Mesenchymal stem cell (in vitro differentiated cells and primary cell): ENCODE measurements at regions not wholly inside any gene's neighbourhood (a gene's known extent, or its start where the extent isn't known, plus 50 kb on each side); places are given as distances from the start of the nearest gene placed in this dataset.

Source experiments
- DNase-seq: peaks from one replicate; pipeline ENCODE4 v3.0.0-alpha.2; 2013
- H2AFZ ChIP-seq: one replicate; pipeline ENCODE4 v1.6.1; 2013; ENCODE audit warnings: low read depth, mild to moderate bottlenecking, control low read depth, inconsistent platforms, low read length, moderate library complexity
- H2AK5ac ChIP-seq: 2 replicates; pipeline ENCODE4 v1.6.1; 2013; ENCODE audit warnings: low read length, moderate library complexity, mild to moderate bottlenecking, inconsistent platforms; ENCODE audit not compliant: severe bottlenecking
- H2BK120ac ChIP-seq: one replicate; pipeline ENCODE4 v1.6.1; 2013; ENCODE audit warnings: low read depth, mild to moderate bottlenecking, inconsistent platforms, low read length, moderate library complexity
- H2BK12ac ChIP-seq, 2 experiments: one replicate each; pipeline ENCODE4 v1.6.1; 2013; ENCODE audit warnings: inconsistent platforms in 2 of 2, low read length in 2 of 2, mild to moderate bottlenecking in 2 of 2, moderate library complexity in 2 of 2, control low read depth in 1 of 2
- H2BK15ac ChIP-seq: one replicate; pipeline ENCODE4 v1.6.1; 2013; ENCODE audit warnings: mild to moderate bottlenecking, low read depth, inconsistent platforms; ENCODE audit not compliant: poor library complexity, severe bottlenecking
- H2BK5ac ChIP-seq: 2 replicates; pipeline ENCODE4 v1.6.1; 2013; ENCODE audit warnings: low read depth, mild to moderate bottlenecking, low read length, control low read depth, inconsistent platforms; ENCODE audit not compliant: poor library complexity, severe bottlenecking
- H3K14ac ChIP-seq, 2 experiments: one replicate each; pipeline ENCODE4 v1.6.1; 2013; ENCODE audit warnings: inconsistent platforms in 2 of 2, low read length in 2 of 2, control low read depth in 1 of 2, mild to moderate bottlenecking in 1 of 2, moderate library complexity in 1 of 2
- H3K18ac ChIP-seq, 2 experiments: one replicate each; pipeline ENCODE4 v1.6.1; 2013; ENCODE audit warnings: inconsistent platforms in 2 of 2, low read length in 2 of 2, control low read depth in 1 of 2, low read depth in 1 of 2, mild to moderate bottlenecking in 1 of 2
- H3K23ac ChIP-seq, 2 experiments: one replicate each; pipeline ENCODE4 v1.6.1; 2013; ENCODE audit warnings: inconsistent platforms in 2 of 2, low read length in 2 of 2, mild to moderate bottlenecking in 2 of 2, moderate library complexity in 2 of 2, control low read depth in 1 of 2
- H3K27ac ChIP-seq: 2 replicates; pipeline ENCODE4 v1.5.1; 2013; ENCODE audit warnings: mild to moderate bottlenecking, moderate library complexity, low read length, control low read depth, inconsistent platforms; ENCODE audit not compliant: poor library complexity, severe bottlenecking
- H3K27me3 ChIP-seq, 2 experiments: 2 replicates each; pipeline versions ENCODE4 v1.6.1 to v1.7.0; 2013; ENCODE audit warnings: low read length in 2 of 2, mild to moderate bottlenecking in 2 of 2, moderate library complexity in 2 of 2, control low read depth in 1 of 2, inconsistent platforms in 1 of 2; ENCODE audit not compliant: control insufficient read depth in 1 of 2, insufficient read depth in 1 of 2
- H3K36me3 ChIP-seq, 2 experiments: 2 replicates each; pipeline versions ENCODE4 v1.6.1 to v1.7.0; 2013; ENCODE audit warnings: low read length in 2 of 2, control low read depth in 1 of 2, inconsistent platforms in 1 of 2, low read depth in 1 of 2, mild to moderate bottlenecking in 1 of 2; ENCODE audit not compliant: insufficient read depth in 2 of 2, control insufficient read depth in 1 of 2
- H3K4ac ChIP-seq, 2 experiments: one replicate each; pipeline ENCODE4 v1.6.1; 2013; ENCODE audit warnings: inconsistent platforms in 2 of 2, low read length in 2 of 2, mild to moderate bottlenecking in 2 of 2, moderate library complexity in 2 of 2, control low read depth in 1 of 2, low read depth in 1 of 2
- H3K4me1 ChIP-seq: 2 replicates; pipeline ENCODE4 v1.6.1; 2013; ENCODE audit warnings: low read depth, low read length, control low read depth; ENCODE audit not compliant: control insufficient read depth, insufficient read depth
- H3K4me2 ChIP-seq: 2 replicates; pipeline ENCODE4 v1.6.1; 2013; ENCODE audit warnings: low read length, mild to moderate bottlenecking, inconsistent platforms; ENCODE audit not compliant: poor library complexity, severe bottlenecking
- H3K4me3 ChIP-seq, 2 experiments: 2 replicates each; pipeline versions ENCODE4 v1.5.1 to v1.7.0; 2013; ENCODE audit warnings: low read length in 2 of 2, mild to moderate bottlenecking in 2 of 2, control low read depth in 1 of 2, low read depth in 1 of 2; ENCODE audit not compliant: insufficient read depth in 1 of 2
- H3K79me1 ChIP-seq: replicated peaks from 2 replicates; pipeline ENCODE4 v1.6.1; 2013; ENCODE audit warnings: mild to moderate bottlenecking, control low read depth, low read length, inconsistent platforms; ENCODE audit not compliant: poor library complexity, severe bottlenecking
- H3K9ac ChIP-seq: 2 replicates; pipeline ENCODE4 v1.7.0; 2013; ENCODE audit warnings: mild to moderate bottlenecking, low read length, moderate library complexity
- H3K9me3 ChIP-seq: 2 replicates; pipeline ENCODE4 v1.7.0; 2013; ENCODE audit warnings: mild to moderate bottlenecking, low read length; ENCODE audit not compliant: control insufficient read depth
- H4K8ac ChIP-seq: one replicate; pipeline ENCODE4 v1.6.1; 2013; ENCODE audit warnings: inconsistent platforms, mild to moderate bottlenecking, low read length, moderate library complexity
- H4K91ac ChIP-seq: one replicate; pipeline ENCODE4 v1.6.1; 2013; ENCODE audit warnings: mild to moderate bottlenecking, low read length, inconsistent platforms
- WGBS: methylation state at CpG from one replicate; pipeline ENCODE4 v1.1.7; 2013; ENCODE audit warnings: mixed read lengths; 5-methylcytosine and 5-hydroxymethylcytosine counted together

- H2BK120ac ChIP-seq: no peak overlapping the region
- no peak overlapping the region for H2BK12ac ChIP-seq
- no peak overlapping the region for H2AFZ ChIP-seq
- H3K27ac ChIP-seq: no peak overlapping the region
- no peak overlapping the region for H3K23ac ChIP-seq
- H3K4me2 ChIP-seq: no peak overlapping the region
- no peaks in the 10 kb centered on the region for H3K36me3 ChIP-seq
- no peak overlapping the region for H2AK5ac ChIP-seq
- H3K4ac ChIP-seq: no peak overlapping the region
- no peak overlapping the region for H3K18ac ChIP-seq
- H3K4me1 ChIP-seq: no peaks in the 10 kb centered on the region
- H3K14ac ChIP-seq: no peak overlapping the region
- H2BK5ac ChIP-seq: no peak overlapping the region
- H3K9me3 ChIP-seq: peaks cover 5% of the 10 kb centered on the region
- H3K9ac ChIP-seq: no peak overlapping the region
- H3K27me3 ChIP-seq: no peaks in the 10 kb centered on the region
- no peak overlapping the region for H4K8ac ChIP-seq
- no peak overlapping the region for H3K4me3 ChIP-seq
- no peak overlapping the region for H4K91ac ChIP-seq
- H3K79me1 ChIP-seq: no peaks in the 10 kb centered on the region
- WGBS: 70% methylated on average over 1 of the region's 3 CpGs
- no peak for DNase-seq
- H2BK15ac ChIP-seq: no peak overlapping the region
These were observed 825.4 kb downstream of the DCDC2C start for GRCh38 chr2:4528773-4529172.

DNA sequence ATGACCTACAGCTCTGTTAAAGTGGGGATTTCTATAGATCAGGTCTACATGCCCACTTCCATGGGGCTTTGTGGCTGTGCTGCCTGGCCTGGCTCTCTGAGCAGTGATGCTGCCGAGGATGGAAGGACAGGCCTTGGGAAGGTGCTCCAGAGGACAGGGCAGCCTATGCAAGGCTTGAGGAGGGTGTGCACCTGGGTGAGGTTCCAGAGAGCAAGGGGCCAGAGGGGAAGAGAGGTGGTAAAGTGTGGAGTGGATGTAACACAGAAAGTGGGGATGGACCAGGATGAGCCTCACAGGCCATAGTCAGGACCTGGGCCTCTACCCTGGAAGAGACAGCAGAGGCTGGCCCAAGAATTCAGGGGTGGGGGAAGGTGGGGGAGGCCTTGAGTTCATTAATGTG is 826.4 kb downstream of the DCDC2C start:
- Histone ChIP-seq H2AK5ac (no peak overlapping the region), H4K91ac (no peak overlapping the region), H2BK12ac (no peak overlapping the region), H3K23ac (no peak overlapping the region), H3K18ac (no peak overlapping the region), H3K9ac (no peak overlapping the region), H3K36me3 (no peaks in the 10 kb centered on the region), H2BK5ac (no peak overlapping the region), H2BK120ac (no peak overlapping the region), H3K4me2 (no peak overlapping the region), H3K27ac (no peak overlapping the region), H3K4ac (no peak overlapping the region), H3K79me1 (no peaks in the 10 kb centered on the region), H3K14ac (no peak overlapping the region), H3K9me3 (peaks cover 9% of the 10 kb centered on the region), H2BK15ac (no peak overlapping the region), H3K4me3 (no peak overlapping the region), H3K27me3 (no peaks in the 10 kb centered on the region), H4K8ac (no peak overlapping the region), H2AFZ (no peak overlapping the region), H3K4me1 (no peaks in the 10 kb centered on the region)
- 71% methylated on average over 1 of the region's 1 CpG for WGBS
- DNase-seq: no peak

- WGBS: 53% methylated on average over 6 of the region's 9 CpGs
These were observed 826.9 kb downstream of the DCDC2C start for GRCh38 chr2:4530231-4530630.

DNA sequence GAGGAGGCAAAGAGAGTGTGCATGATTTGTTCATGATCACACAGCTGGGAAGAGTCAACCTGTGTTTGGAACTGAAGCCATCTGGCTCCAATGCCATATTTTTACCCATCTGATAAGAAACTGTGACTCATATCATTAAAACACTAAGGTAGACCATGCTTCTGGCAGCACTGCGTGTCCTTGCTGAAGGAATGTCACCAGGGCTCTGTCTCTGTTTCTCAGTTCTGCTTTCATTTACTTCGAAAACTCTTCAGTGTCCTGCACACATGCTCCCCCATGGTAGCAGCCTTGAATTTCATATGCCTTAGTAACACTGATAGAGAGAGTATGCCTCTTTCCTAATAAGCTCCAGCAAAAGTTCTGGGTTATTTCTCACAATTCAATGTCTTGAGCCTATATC is 830.4 kb downstream of the DCDC2C start:
- 27% methylated on average over 2 of the region's 2 CpGs for WGBS
- H3K4me2 ChIP-seq: no peak overlapping the region
- H3K4me3 ChIP-seq: no peak overlapping the region
- H3K9me3 ChIP-seq: peaks cover 5% of the 10 kb centered on the region
- no peak for DNase-seq
- no peak overlapping the region for H3K18ac ChIP-seq
- no peaks in the 10 kb centered on the region for H3K36me3 ChIP-seq
- H3K14ac ChIP-seq: no peak overlapping the region
- H3K27me3 ChIP-seq: no peaks in the 10 kb centered on the region
- H4K91ac ChIP-seq: no peak overlapping the region
- no peaks in the 10 kb centered on the region for H3K79me1 ChIP-seq
- H2BK5ac ChIP-seq: no peak overlapping the region
- H2BK120ac ChIP-seq: no peak overlapping the region
- no peaks in the 10 kb centered on the region for H3K4me1 ChIP-seq
- no peak overlapping the region for H2AK5ac ChIP-seq
- no peak overlapping the region for H3K4ac ChIP-seq
- no peak overlapping the region for H2BK12ac ChIP-seq
- no peak overlapping the region for H3K9ac ChIP-seq
- H3K23ac ChIP-seq: no peak overlapping the region
- no peak overlapping the region for H2BK15ac ChIP-seq
- H2AFZ ChIP-seq: no peak overlapping the region
- H3K27ac ChIP-seq: no peak overlapping the region
- no peak overlapping the region for H4K8ac ChIP-seq

More at GRCh38 chr2:4530231-4530630, 826.9 kb downstream of the DCDC2C start:
- Histone ChIP-seq H4K8ac (no peak overlapping the region), H3K36me3 (no peaks in the 10 kb centered on the region), H3K4ac (no peak overlapping the region), H3K79me1 (no peaks in the 10 kb centered on the region), H3K9me3 (peaks cover 9% of the 10 kb centered on the region), H2BK12ac (no peak overlapping the region), H3K4me3 (no peak overlapping the region), H3K4me1 (no peaks in the 10 kb centered on the region), H2AFZ (no peak overlapping the region), H2BK120ac (no peak overlapping the region), H3K4me2 (no peak overlapping the region), H3K9ac (no peak overlapping the region), H2BK5ac (no peak overlapping the region), H4K91ac (no peak overlapping the region), H3K27me3 (no peaks in the 10 kb centered on the region), H2BK15ac (no peak overlapping the region), H3K27ac (no peak overlapping the region), H3K23ac (no peak overlapping the region), H3K18ac (no peak overlapping the region), H2AK5ac (no peak overlapping the region), H3K14ac (no peak overlapping the region)
- DNase-seq: no peak
